HepG2 (cell line): ENCODE measurements at regions not wholly inside any gene's neighbourhood (a gene's known extent, or its start where the extent isn't known, plus 50 kb on each side); places are given as distances from the start of the nearest gene placed in this dataset.

Experiments
- ATAC-seq: fragments of 200-7000 bp; cut with Tn5 transposase; 3 replicates; pipeline ENCODE4 v1.9.1; 2020; ENCODE audit warnings: mild to moderate bottlenecking, moderate library complexity
- BruUV-seq: library from RNA; stranded (reverse); fragments of 400-500 nt; replicated peaks from 2 replicates; lab custom pipeline; 2021; lab: Mats Ljungman, UMichigan
- CTCF ChIA-PET: fragments of 300-600 bp; formaldehyde crosslinking; extraction: SDS; loops from one replicate; lab custom pipeline; 2021; ENCODE audit warnings: low total read pairs, inconsistent platforms, low intra/inter-chr PET ratio; lab: Yijun Ruan, JAX
- POLR2A ChIA-PET: fragments of 350-600 bp; sonication (Branson Sonifier 250); formaldehyde crosslinking; loops from one replicate; lab custom pipeline; 2020; ENCODE audit warnings: antibody characterized with exemption, inconsistent platforms; lab: Yijun Ruan, JAX
- DNase-seq: peaks from one replicate; pipeline ENCODE4 v3.0.0-alpha.2; 2015; ENCODE audit warnings: low spot score
- FAIRE-seq: peaks from 3 replicates; lab custom pipeline; 2011; peaks lifted over from hg19 to GRCh38; lab: Jason Lieb, UNC
- H2AFZ ChIP-seq: one replicate; pipeline ENCODE4 v1.6.1; 2011; ENCODE audit warnings: low read length, inconsistent platforms
- H3K27ac ChIP-seq: fragments of 300-600 bp; 3 replicates; pipeline ENCODE4 v1.8.0; 2011; ENCODE audit warnings: mixed run types, mild to moderate bottlenecking, mixed read lengths, low read length, inconsistent platforms; ENCODE audit not compliant: insufficient read depth; ENCODE audit errors: extremely low read length
- H3K27me3 ChIP-seq, 2 experiments: fragments of 200-600 bp in 1 of 2; 2 replicates in 1 of 2; 3 replicates in 1 of 2; pipeline versions ENCODE4 v1.6.0 to v1.8.0; 2011; ENCODE audit warnings: low read length in 2 of 2, mild to moderate bottlenecking in 2 of 2, moderate library complexity in 2 of 2, inconsistent platforms in 1 of 2; ENCODE audit not compliant: insufficient read depth in 2 of 2, control insufficient read depth in 1 of 2
- H3K36me3 ChIP-seq, 2 experiments: fragments of 200-600 bp in 1 of 2; replicated peaks in 1 of 2; 2 replicates in 1 of 2; 3 replicates in 1 of 2; pipeline versions ENCODE4 v1.5.1 to v1.8.0; 2011; ENCODE audit warnings: low read length in 2 of 2, inconsistent platforms in 1 of 2; ENCODE audit not compliant: insufficient read depth in 2 of 2, control insufficient read depth in 1 of 2
- H3K4me1 ChIP-seq: 2 replicates; pipeline ENCODE4 v1.5.1; 2012; ENCODE audit warnings: low read length, inconsistent platforms; ENCODE audit not compliant: insufficient read depth
- H3K4me2 ChIP-seq: 2 replicates; pipeline ENCODE4 v1.6.0; 2011; ENCODE audit warnings: low read depth, low read length, inconsistent platforms
- H3K4me3 ChIP-seq, 3 experiments: fragments of 200-600 bp in 1 of 3; sonication (generic), shearing (Covaris generic) in 1 of 3; replicated peaks in 1 of 3; 2 replicates each; pipeline ENCODE4 v1.5.1; 2011 to 2016; ENCODE audit warnings: low read length in 3 of 3, inconsistent platforms in 2 of 3, low read depth in 2 of 3, mild to moderate bottlenecking in 2 of 3, control low read depth in 1 of 3, mixed read lengths in 1 of 3; ENCODE audit not compliant: insufficient read depth in 1 of 3
- H3K79me2 ChIP-seq: one replicate; pipeline ENCODE4 v1.6.1; 2011; ENCODE audit warnings: low read length, inconsistent platforms; ENCODE audit not compliant: insufficient read depth
- H3K9ac ChIP-seq: 2 replicates; pipeline ENCODE4 v1.6.0; 2011; ENCODE audit warnings: mild to moderate bottlenecking, low read depth, low read length, inconsistent platforms; ENCODE audit not compliant: insufficient read depth
- H3K9me3 ChIP-seq: 2 replicates; pipeline ENCODE4 v1.5.1; 2012; ENCODE audit warnings: mild to moderate bottlenecking, low read length
- H4K20me1 ChIP-seq: 2 replicates; pipeline ENCODE4 v1.6.0; 2011; ENCODE audit warnings: inconsistent platforms, mild to moderate bottlenecking, low read length, moderate library complexity; ENCODE audit not compliant: insufficient read depth
- U2AF2 ChIP-seq: fragments of 200-400 bp; formaldehyde crosslinking; IDR thresholded peaks from 2 replicates; pipeline ENCODE4 v1.6.1; 2017; ENCODE audit warnings: low read depth, mild to moderate bottlenecking, low read length
- ZNF572 ChIP-seq: sonication (generic); formaldehyde crosslinking; IDR thresholded peaks from 2 replicates; pipeline ENCODE4 v1.5.1; 2020; ENCODE audit warnings: mild to moderate bottlenecking, missing genetic modification reagents
- ZNF768 ChIP-seq: sonication (generic); formaldehyde crosslinking; IDR thresholded peaks from 2 replicates; pipeline ENCODE4 v1.4.0; 2020; ENCODE audit warnings: missing genetic modification reagents
- WGBS: methylation state at CpG from one replicate; pipeline ENCODE4 v1.1.6; 2017; ENCODE audit warnings: low lambda C conversion rate; 5-methylcytosine and 5-hydroxymethylcytosine counted together
- in situ Hi-C: cut with HindIII; loops from 2 replicates; pipeline ENCODE4 v1.10.0; 2017; ENCODE audit warnings: low pct_unique_long_range_greater_than_20kb; ENCODE audit not compliant: extremely low pct_ligation_motif_present
- intact Hi-C: fragments of 100-400 bp; cut with micrococcal nuclease; formaldehyde crosslinking; loops from one replicate; pipeline ENCODE4 v1.10.0; 2022; ENCODE audit not compliant: unreplicated experiment
- TF ChIP-seq, protein P1 (sequence below), 2 experiments: sonication (generic) in 1 of 2; formaldehyde crosslinking in 1 of 2; IDR thresholded peaks; 2 replicates each; pipeline versions ENCODE4 v1.5.1 to v1.6.1; 2011 to 2020; ENCODE audit warnings: borderline replicate concordance in 1 of 2, low read depth in 1 of 2, low read length in 1 of 2, mild to moderate bottlenecking in 1 of 2, missing genetic modification reagents in 1 of 2, moderate library complexity in 1 of 2
- TF ChIP-seq, protein P2 (sequence below): sonication (generic); formaldehyde crosslinking; conservative IDR thresholded peaks from 2 replicates; pipeline ENCODE4 v1.8.0; 2022; ENCODE audit warnings: low read depth, missing genetic modification reagents

DNA sequence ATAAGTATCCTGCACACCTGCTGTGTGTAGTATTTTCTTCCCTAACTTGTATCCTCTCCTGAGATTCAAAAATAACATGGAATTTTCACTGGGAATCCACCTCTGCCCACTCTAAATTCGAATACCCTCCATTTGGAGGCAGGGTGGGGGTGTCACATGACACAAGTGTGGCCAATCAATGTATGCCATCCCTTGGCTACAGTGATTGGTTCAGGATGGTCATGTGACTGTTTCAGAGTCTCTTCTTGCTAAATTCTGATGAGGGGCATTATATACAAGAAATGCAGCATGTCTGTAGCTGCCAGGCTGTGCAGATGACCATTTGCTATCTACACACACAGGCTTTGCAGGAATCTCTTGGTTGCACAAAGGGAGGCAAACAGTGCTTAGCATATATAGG, 86.8 kb upstream of the TMEM132C start:
- H3K79me2 ChIP-seq, result no peaks in the 10 kb centered on the region
- H3K4me3 ChIP-seq, result no peak overlapping the region
- POLR2A ChIA-PET, result no interaction called here
- H3K27me3 ChIP-seq, result no peaks in the 10 kb centered on the region
- in situ Hi-C loops (no loop called here), intact Hi-C loops (no loop called here)
- no peak overlapping the region for H3K4me2 ChIP-seq
- no peak for DNase-seq
- no TSS peak for BruUV-seq
- no peak overlapping the region for H3K9ac ChIP-seq
- FAIRE-seq, result no peak
- no peaks in the 10 kb centered on the region for H3K9me3 ChIP-seq
- ATAC-seq, result no peak
- 0% methylated on average over 1 of the region's 1 CpG for WGBS
- TF ChIP-seq, protein P1, sequence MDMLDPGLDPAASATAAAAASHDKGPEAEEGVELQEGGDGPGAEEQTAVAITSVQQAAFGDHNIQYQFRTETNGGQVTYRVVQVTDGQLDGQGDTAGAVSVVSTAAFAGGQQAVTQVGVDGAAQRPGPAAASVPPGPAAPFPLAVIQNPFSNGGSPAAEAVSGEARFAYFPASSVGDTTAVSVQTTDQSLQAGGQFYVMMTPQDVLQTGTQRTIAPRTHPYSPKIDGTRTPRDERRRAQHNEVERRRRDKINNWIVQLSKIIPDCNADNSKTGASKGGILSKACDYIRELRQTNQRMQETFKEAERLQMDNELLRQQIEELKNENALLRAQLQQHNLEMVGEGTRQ (IDR thresholded peaks at IDR 0.05; ENCODE audit: low read depth, low read length), result peak; percentile 35; the same call in 1 of the 2 replicates
- TF ChIP-seq, protein P1 (CRISPR knock-in tag; IDR thresholded peaks at IDR 0.05; ENCODE audit: borderline replicate concordance), result no peak
- no peak for TF ChIP-seq U2AF2
- no peaks in the 10 kb centered on the region for H3K36me3 ChIP-seq
- H3K27ac ChIP-seq, result no peak overlapping the region
- H2AFZ ChIP-seq, result no peak overlapping the region
- no peaks in the 10 kb centered on the region for H3K4me1 ChIP-seq
- H4K20me1 ChIP-seq, result no peaks in the 10 kb centered on the region
- CTCF ChIA-PET, result no interaction called here

GRCh38 chr12:128190052-128190451, 76.9 kb upstream of the TMEM132C start:
- Histone ChIP-seq H4K20me1 (no peaks in the 10 kb centered on the region), H3K4me1 (no peaks in the 10 kb centered on the region), H3K4me2 (no peak overlapping the region), H3K9ac (no peak overlapping the region)
- POLR2A ChIA-PET, result no interaction called here
- no peak for FAIRE-seq
- in situ Hi-C loops, result no loop called here
- TF ChIP-seq, protein P2, sequence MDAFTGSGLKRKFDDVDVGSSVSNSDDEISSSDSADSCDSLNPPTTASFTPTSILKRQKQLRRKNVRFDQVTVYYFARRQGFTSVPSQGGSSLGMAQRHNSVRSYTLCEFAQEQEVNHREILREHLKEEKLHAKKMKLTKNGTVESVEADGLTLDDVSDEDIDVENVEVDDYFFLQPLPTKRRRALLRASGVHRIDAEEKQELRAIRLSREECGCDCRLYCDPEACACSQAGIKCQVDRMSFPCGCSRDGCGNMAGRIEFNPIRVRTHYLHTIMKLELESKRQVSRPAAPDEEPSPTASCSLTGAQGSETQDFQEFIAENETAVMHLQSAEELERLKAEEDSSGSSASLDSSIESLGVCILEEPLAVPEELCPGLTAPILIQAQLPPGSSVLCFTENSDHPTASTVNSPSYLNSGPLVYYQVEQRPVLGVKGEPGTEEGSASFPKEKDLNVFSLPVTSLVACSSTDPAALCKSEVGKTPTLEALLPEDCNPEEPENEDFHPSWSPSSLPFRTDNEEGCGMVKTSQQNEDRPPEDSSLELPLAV, result no peak
- TF ChIP-seq ZNF768 (CRISPR knock-in tag) (no peak), ZNF572 (CRISPR knock-in tag) (no peak)
- TF ChIP-seq, all 625 proteins: peak for 0
- Histone ChIP-seq H3K79me2 (no peaks in the 10 kb centered on the region), H3K27me3 (no peaks in the 10 kb centered on the region), H3K27ac (no peak overlapping the region), H3K4me3 (no peak overlapping the region), H3K9me3 (peaks cover 53% of the 10 kb centered on the region), H2AFZ (no peak overlapping the region), H3K36me3 (no peaks in the 10 kb centered on the region)
- intact Hi-C loops, result no loop called here
- ATAC-seq (no peak), DNase-seq (no peak)
- WGBS, result 73% methylated on average over 9 of the region's 10 CpGs
- CTCF ChIA-PET, result no interaction called here
- no TSS peak for BruUV-seq
